H1 (cell line): ENCODE measurements at regions not wholly inside any gene's neighbourhood (a gene's known extent, or its start where the extent isn't known, plus 50 kb on each side); places are given as distances from the start of the nearest gene placed in this dataset.
"Not testable (repeated sequence)": the region's sequence is repeated elsewhere in the genome, so short reads cannot be mapped to it uniquely, and the experiment has no call there.

ENCODE experiments used
- CTCF ChIA-PET: fragments of 300-600 bp; sonication (Branson Sonifier 250); formaldehyde crosslinking; loops from one replicate; lab custom pipeline; 2021; ENCODE audit not compliant: partially characterized antibody; lab: Charles Lee
- POLR2A ChIA-PET: fragments of 300-600 bp; sonication (Branson Sonifier 250); formaldehyde crosslinking; loops from one replicate; lab custom pipeline; 2021; ENCODE audit warnings: inconsistent platforms; ENCODE audit not compliant: partially characterized antibody; lab: Charles Lee
- DNase-seq, 2 experiments: peaks; one replicate each; pipeline versions ENCODE4 v3.0.0 to v3.0.0-alpha.2; 2010 to 2022; ENCODE audit warnings: low spot score in 2 of 2, low read depth in 1 of 2, mixed read lengths in 1 of 2
- FAIRE-seq: peaks from 2 replicates; lab custom pipeline; 2011; peaks lifted over from hg19 to GRCh38; lab: Jason Lieb, UNC
- H2AFZ ChIP-seq: 2 replicates; pipeline ENCODE4 v1.8.1; 2012; ENCODE audit warnings: low read length, inconsistent platforms
- H2AK5ac ChIP-seq: 2 replicates; pipeline ENCODE4 v1.6.1; 2013; ENCODE audit warnings: low read depth, low read length
- H2BK120ac ChIP-seq: replicated peaks from 2 replicates; pipeline ENCODE3; 2013; ENCODE audit warnings: low read depth, low read length, inconsistent platforms
- H2BK12ac ChIP-seq: 2 replicates; pipeline ENCODE4 v1.6.1; 2013; ENCODE audit warnings: low read depth, low read length
- H2BK15ac ChIP-seq: 2 replicates; pipeline ENCODE4 v1.6.1; 2013; ENCODE audit warnings: low read length
- H2BK20ac ChIP-seq: 2 replicates; pipeline ENCODE4 v1.6.1; 2013; ENCODE audit warnings: low read length
- H2BK5ac ChIP-seq: 2 replicates; pipeline ENCODE4 v1.6.1; 2013; ENCODE audit warnings: low read depth, low read length
- H3K14ac ChIP-seq: 2 replicates; pipeline ENCODE4 v1.6.1; 2013; ENCODE audit warnings: inconsistent platforms; ENCODE audit not compliant: insufficient read length
- H3K18ac ChIP-seq: 2 replicates; pipeline ENCODE4 v1.6.1; 2013; ENCODE audit warnings: low read length; ENCODE audit errors: extremely low read depth
- H3K23ac ChIP-seq: 2 replicates; pipeline ENCODE4 v1.6.1; 2013; ENCODE audit warnings: inconsistent platforms; ENCODE audit not compliant: insufficient read length
- H3K23me2 ChIP-seq: 2 replicates; pipeline ENCODE4 v1.6.1; 2013; ENCODE audit warnings: low read depth, low read length
- H3K27ac ChIP-seq: 2 replicates; pipeline ENCODE4 v1.6.1; 2011; ENCODE audit warnings: low read depth, low read length, inconsistent platforms
- H3K27me3 ChIP-seq, 4 experiments: replicated peaks in 1 of 4; 1 replicate in 1 of 4; 2 replicates in 3 of 4; pipeline versions ENCODE4 v1.6.1 to v1.8.1; 2011 to 2013; ENCODE audit warnings: low read length in 3 of 4, mild to moderate bottlenecking in 3 of 4, inconsistent platforms in 2 of 4, mixed read lengths in 2 of 4, moderate library complexity in 1 of 4; ENCODE audit not compliant: control insufficient read depth in 3 of 4, insufficient read depth in 3 of 4; ENCODE audit errors: extremely low read depth in 1 of 4
- H3K36me3 ChIP-seq, 4 experiments: 2 replicates each; pipeline versions ENCODE4 v1.6.1 to v1.8.1; 2011 to 2013; ENCODE audit warnings: mild to moderate bottlenecking in 4 of 4, low read length in 3 of 4, moderate library complexity in 2 of 4, control low read depth in 1 of 4, inconsistent platforms in 1 of 4; ENCODE audit not compliant: insufficient read depth in 4 of 4, control insufficient read depth in 2 of 4
- H3K4ac ChIP-seq: replicated peaks from 2 replicates; pipeline ENCODE3; 2013; ENCODE audit warnings: low read length, low read depth, mixed read lengths, inconsistent platforms; ENCODE audit not compliant: insufficient read length
- H3K4me1 ChIP-seq, 4 experiments: replicated peaks in 1 of 4; 1 replicate in 1 of 4; 2 replicates in 3 of 4; pipeline versions ENCODE4 v1.6.1 to v1.8.1; 2011 to 2013; ENCODE audit warnings: low read length in 3 of 4, inconsistent platforms in 2 of 4, mixed read lengths in 1 of 4; ENCODE audit not compliant: insufficient read depth in 4 of 4, control insufficient read depth in 3 of 4
- H3K4me2 ChIP-seq, 2 experiments: 2 replicates each; pipeline versions ENCODE4 v1.6.1 to v1.8.1; 2011 to 2013; ENCODE audit warnings: low read depth in 2 of 2, low read length in 2 of 2, control low read depth in 1 of 2, inconsistent platforms in 1 of 2, mild to moderate bottlenecking in 1 of 2; ENCODE audit not compliant: insufficient read depth in 1 of 2
- H3K4me3 ChIP-seq, 4 experiments: fragments of 200-600, 300-600 bp in 1 of 4; sonication (generic), shearing (Covaris generic), sonication (Bioruptor Twin) in 1 of 4; 2 replicates each; pipeline versions ENCODE4 v1.5.1 to v1.8.1; 2011 to 2016; ENCODE audit warnings: low read length in 4 of 4, low read depth in 3 of 4, control low read depth in 2 of 4, inconsistent platforms in 2 of 4, mild to moderate bottlenecking in 2 of 4, mixed read lengths in 1 of 4, moderate library complexity in 1 of 4; ENCODE audit not compliant: insufficient read depth in 2 of 4; ENCODE audit errors: extremely low read depth in 1 of 4
- H3K56ac ChIP-seq: replicated peaks from 2 replicates; pipeline ENCODE3; 2013; ENCODE audit warnings: low read depth, mild to moderate bottlenecking, mixed read lengths, low read length, inconsistent platforms; ENCODE audit not compliant: insufficient read length
- H3K79me1 ChIP-seq: 2 replicates; pipeline ENCODE4 v1.6.1; 2013; ENCODE audit warnings: low read depth, low read length, control low read depth
- H3K79me2 ChIP-seq, 2 experiments: 2 replicates each; pipeline versions ENCODE4 v1.6.1 to v1.8.1; 2012 to 2013; ENCODE audit warnings: low read length in 2 of 2, mild to moderate bottlenecking in 2 of 2, inconsistent platforms in 1 of 2; ENCODE audit not compliant: insufficient read depth in 2 of 2, control insufficient read depth in 1 of 2
- H3K9ac ChIP-seq, 4 experiments: replicated peaks in 1 of 4; 1 replicate in 1 of 4; 2 replicates in 3 of 4; pipeline versions ENCODE4 v1.6.1 to v1.8.1; 2011 to 2013; ENCODE audit warnings: low read depth in 3 of 4, low read length in 3 of 4, control low read depth in 2 of 4, mild to moderate bottlenecking in 2 of 4, moderate library complexity in 2 of 4, inconsistent platforms in 1 of 4; ENCODE audit errors: extremely low read depth in 1 of 4
- H3K9me3 ChIP-seq, 2 experiments: 2 replicates each; pipeline versions ENCODE4 v1.6.1 to v1.8.1; 2012 to 2013; ENCODE audit warnings: mild to moderate bottlenecking in 2 of 2, moderate library complexity in 2 of 2, control low read depth in 1 of 2, inconsistent platforms in 1 of 2, low read depth in 1 of 2, low read length in 1 of 2, mixed read lengths in 1 of 2; ENCODE audit not compliant: insufficient read depth in 2 of 2
- H4K20me1 ChIP-seq, 2 experiments: replicated peaks in 1 of 2; 2 replicates each; pipeline versions ENCODE3 to v1.8.1; 2011 to 2013; ENCODE audit warnings: inconsistent platforms in 2 of 2, low read length in 2 of 2, mild to moderate bottlenecking in 1 of 2; ENCODE audit not compliant: insufficient read depth in 2 of 2, control insufficient read depth in 1 of 2
- H4K5ac ChIP-seq: 2 replicates; pipeline ENCODE4 v1.6.1; 2013; ENCODE audit warnings: low read length, low read depth, mixed read lengths, inconsistent platforms; ENCODE audit not compliant: insufficient read length
- H4K8ac ChIP-seq: 2 replicates; pipeline ENCODE4 v1.8.0; 2013; ENCODE audit warnings: mild to moderate bottlenecking, moderate library complexity, low read length, inconsistent platforms; ENCODE audit not compliant: insufficient read depth; ENCODE audit errors: extremely low read depth
- H4K91ac ChIP-seq: replicated peaks from 2 replicates; pipeline ENCODE3; 2013; ENCODE audit warnings: low read length, mixed read lengths, inconsistent platforms; ENCODE audit not compliant: insufficient read length
- WGBS, 2 experiments: shearing (Covaris generic) in 1 of 2; methylation state at CpG; one replicate each; pipeline versions ENCODE4 v1.1.6 to v1.1.7; 2013 to 2015; ENCODE audit warnings: low lambda C conversion rate in 2 of 2, mixed read lengths in 2 of 2, inconsistent platforms in 1 of 2, low coverage in 1 of 2, missing lambda C conversion rate in 1 of 2; ENCODE audit not compliant: insufficient replicate concordance in 2 of 2, insufficient coverage in 1 of 2, insufficient read length in 1 of 2; ENCODE audit errors: extremely low coverage in 1 of 2, missing lambda C conversion rate in 1 of 2; 5-methylcytosine and 5-hydroxymethylcytosine counted together

DNA sequence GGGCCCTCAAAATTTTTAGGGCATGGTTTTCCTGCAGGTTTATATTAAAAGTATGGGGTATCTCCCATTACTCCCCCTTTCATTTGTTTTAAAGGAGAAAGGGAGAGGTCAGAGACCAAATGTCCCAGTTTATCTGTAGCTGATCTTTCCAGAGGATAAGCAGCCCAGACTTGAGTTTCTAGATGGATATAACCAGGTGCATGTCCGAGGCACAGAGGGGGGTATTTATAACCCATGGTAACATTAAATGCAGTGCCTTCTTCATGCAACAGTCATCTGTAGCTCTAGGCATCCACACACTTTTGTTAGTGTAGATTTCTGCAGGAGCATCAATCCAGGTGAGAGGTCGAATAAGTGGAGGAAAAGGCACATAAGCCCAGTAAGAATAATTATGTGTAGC is 890.3 kb upstream of the GOT2 start:
- H3K4me2 ChIP-seq, H3K4me1 ChIP-seq, H3K4me3 ChIP-seq, H3K9ac ChIP-seq, H3K27ac ChIP-seq, H3K4ac ChIP-seq, H2BK120ac ChIP-seq, H4K91ac ChIP-seq, H3K79me1 ChIP-seq, H3K18ac ChIP-seq, H3K56ac ChIP-seq, H3K36me3 ChIP-seq, H3K14ac ChIP-seq, H4K8ac ChIP-seq, CTCF ChIA-PET, H2BK15ac ChIP-seq, H4K20me1 ChIP-seq, H2AK5ac ChIP-seq, H2BK20ac ChIP-seq, H3K23me2 ChIP-seq, H2BK5ac ChIP-seq, POLR2A ChIA-PET, H2AFZ ChIP-seq, H3K9me3 ChIP-seq, FAIRE-seq, DNase-seq, H4K5ac ChIP-seq, H2BK12ac ChIP-seq, H3K27me3 ChIP-seq, H3K79me2 ChIP-seq, H3K23ac ChIP-seq: not testable (repeated sequence)
- 94% methylated on average over 2 of the region's 2 CpGs; no CpG with 5 or more reads in 1 of the 2 experiments for WGBS, 2 experiments
